WERI-Rb-1 (cell line): ENCODE measurements at regions not wholly inside any gene's neighbourhood (a gene's known extent, or its start where the extent isn't known, plus 50 kb on each side); places are given as distances from the start of the nearest gene placed in this dataset.

ENCODE experiments used
- DNase-seq: peaks from one replicate; pipeline ENCODE4 v3.0.0-alpha.2; 2020
- H3K27ac ChIP-seq: fragments of 250-450 bp; sonication (Bioruptor Pico); 2 replicates; pipeline ENCODE4 v1.5.1; 2020; ENCODE audit warnings: mild to moderate bottlenecking, moderate library complexity
- H3K27me3 ChIP-seq: fragments of 250-450 bp; sonication (Bioruptor Pico); 2 replicates; pipeline ENCODE4 v1.5.1; 2021; ENCODE audit warnings: mild to moderate bottlenecking, low read depth, moderate library complexity; ENCODE audit not compliant: insufficient read depth, severe bottlenecking
- H3K36me3 ChIP-seq: fragments of 250-450 bp; sonication (Bioruptor Pico); 2 replicates; pipeline ENCODE4 v1.5.1; 2020; ENCODE audit warnings: mild to moderate bottlenecking, moderate library complexity
- H3K4me3 ChIP-seq: 2 replicates; pipeline ENCODE4 v1.5.1; 2011; ENCODE audit warnings: low read depth, mild to moderate bottlenecking, control low read depth, low read length
- H3K9me3 ChIP-seq: fragments of 250-450 bp; sonication (Bioruptor Pico); 2 replicates; pipeline ENCODE4 v1.5.1; 2021; ENCODE audit warnings: mild to moderate bottlenecking, moderate library complexity; ENCODE audit not compliant: severe bottlenecking
- TF ChIP-seq, protein P1 (sequence below): IDR thresholded peaks from 2 replicates; pipeline ENCODE4 v1.5.1; 2011; ENCODE audit warnings: low read depth, mild to moderate bottlenecking, control low read depth, inconsistent platforms, low read length

- Histone ChIP-seq H3K27ac (no peak overlapping the region), H3K4me3 (no peak overlapping the region), H3K27me3 (no peaks in the 10 kb centered on the region), H3K36me3 (no peaks in the 10 kb centered on the region), H3K9me3 (no peaks in the 10 kb centered on the region)
- TF ChIP-seq, protein P1, sequence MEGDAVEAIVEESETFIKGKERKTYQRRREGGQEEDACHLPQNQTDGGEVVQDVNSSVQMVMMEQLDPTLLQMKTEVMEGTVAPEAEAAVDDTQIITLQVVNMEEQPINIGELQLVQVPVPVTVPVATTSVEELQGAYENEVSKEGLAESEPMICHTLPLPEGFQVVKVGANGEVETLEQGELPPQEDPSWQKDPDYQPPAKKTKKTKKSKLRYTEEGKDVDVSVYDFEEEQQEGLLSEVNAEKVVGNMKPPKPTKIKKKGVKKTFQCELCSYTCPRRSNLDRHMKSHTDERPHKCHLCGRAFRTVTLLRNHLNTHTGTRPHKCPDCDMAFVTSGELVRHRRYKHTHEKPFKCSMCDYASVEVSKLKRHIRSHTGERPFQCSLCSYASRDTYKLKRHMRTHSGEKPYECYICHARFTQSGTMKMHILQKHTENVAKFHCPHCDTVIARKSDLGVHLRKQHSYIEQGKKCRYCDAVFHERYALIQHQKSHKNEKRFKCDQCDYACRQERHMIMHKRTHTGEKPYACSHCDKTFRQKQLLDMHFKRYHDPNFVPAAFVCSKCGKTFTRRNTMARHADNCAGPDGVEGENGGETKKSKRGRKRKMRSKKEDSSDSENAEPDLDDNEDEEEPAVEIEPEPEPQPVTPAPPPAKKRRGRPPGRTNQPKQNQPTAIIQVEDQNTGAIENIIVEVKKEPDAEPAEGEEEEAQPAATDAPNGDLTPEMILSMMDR: no peak
- no peak for DNase-seq
Measured at GRCh38 chr3:21297304-21297703, 453.7 kb downstream of the ZNF385D start.

DNA sequence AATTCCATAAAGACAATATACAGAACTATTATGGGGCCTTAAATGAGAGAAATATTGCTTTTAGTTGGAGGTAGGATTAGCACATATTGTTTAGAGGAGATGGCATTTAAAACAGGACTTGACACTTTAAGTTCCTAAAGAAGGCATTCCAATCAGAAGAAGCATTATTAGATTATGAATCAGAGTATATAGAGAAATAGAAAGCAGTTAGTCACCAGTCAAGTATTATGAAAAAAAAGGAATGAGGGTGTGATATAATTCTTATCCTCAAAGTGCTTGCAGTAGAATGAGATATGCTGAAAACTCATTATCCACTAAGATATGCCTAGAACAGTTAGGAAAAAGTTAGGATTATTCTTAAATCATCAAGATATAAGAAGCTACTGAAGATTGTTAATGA lies 456.2 kb downstream of the ZNF385D start:
- Histone ChIP-seq H3K4me3 (no peak overlapping the region), H3K36me3 (no peaks in the 10 kb centered on the region), H3K27ac (no peak overlapping the region), H3K9me3 (no peaks in the 10 kb centered on the region), H3K27me3 (no peaks in the 10 kb centered on the region)
- DNase-seq: no peak
- TF ChIP-seq, protein P1: no peak

DNA sequence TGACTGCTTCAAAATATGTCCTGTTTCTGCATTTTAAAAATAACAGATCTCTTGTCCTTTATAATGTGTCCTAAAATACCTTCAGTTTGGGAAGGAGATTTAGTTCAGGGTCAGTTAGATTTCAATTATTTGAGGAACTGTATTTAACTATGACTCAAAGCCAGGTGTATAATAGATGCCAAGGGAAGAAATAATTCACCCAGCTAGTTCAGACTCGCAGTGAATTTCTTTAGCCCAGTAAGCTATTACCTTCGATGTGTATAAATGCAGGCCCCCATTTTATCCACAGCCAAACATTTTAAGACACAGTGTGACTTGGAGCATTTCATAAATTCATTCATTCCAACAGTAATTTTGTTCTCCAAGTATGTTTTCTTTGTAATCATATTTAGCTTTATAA lies 458.0 kb downstream of the ZNF385D start:
- no peaks in the 10 kb centered on the region for H3K27me3 ChIP-seq
- TF ChIP-seq, protein P1: no peak
- H3K4me3 ChIP-seq: no peak overlapping the region
- H3K36me3 ChIP-seq: no peaks in the 10 kb centered on the region
- DNase-seq: no peak
- H3K9me3 ChIP-seq: no peaks in the 10 kb centered on the region
- no peak overlapping the region for H3K27ac ChIP-seq

DNA sequence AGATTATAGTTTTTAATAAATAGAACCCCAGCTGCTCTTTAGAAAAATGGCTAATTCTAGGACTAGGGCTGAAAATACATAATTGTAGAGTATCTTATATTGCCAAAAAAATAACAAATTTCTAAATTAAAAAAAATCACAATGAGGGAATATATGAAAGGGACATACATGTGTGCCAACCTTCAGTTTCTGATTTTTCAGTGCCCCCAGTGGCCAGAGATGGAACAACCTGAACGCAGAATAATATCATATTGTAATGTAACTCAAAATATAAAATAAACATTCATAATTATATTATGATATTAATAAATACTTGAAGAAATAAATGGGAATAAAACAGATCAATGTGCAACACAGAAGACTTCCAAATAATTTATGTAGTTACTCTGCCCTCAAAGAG lies 460.5 kb downstream of the ZNF385D start:
- no peaks in the 10 kb centered on the region for H3K9me3 ChIP-seq
- no peak overlapping the region for H3K27ac ChIP-seq
- TF ChIP-seq, protein P1: no peak
- no peak for DNase-seq
- H3K36me3 ChIP-seq: no peaks in the 10 kb centered on the region
- no peak overlapping the region for H3K4me3 ChIP-seq
- H3K27me3 ChIP-seq: no peaks in the 10 kb centered on the region

DNA sequence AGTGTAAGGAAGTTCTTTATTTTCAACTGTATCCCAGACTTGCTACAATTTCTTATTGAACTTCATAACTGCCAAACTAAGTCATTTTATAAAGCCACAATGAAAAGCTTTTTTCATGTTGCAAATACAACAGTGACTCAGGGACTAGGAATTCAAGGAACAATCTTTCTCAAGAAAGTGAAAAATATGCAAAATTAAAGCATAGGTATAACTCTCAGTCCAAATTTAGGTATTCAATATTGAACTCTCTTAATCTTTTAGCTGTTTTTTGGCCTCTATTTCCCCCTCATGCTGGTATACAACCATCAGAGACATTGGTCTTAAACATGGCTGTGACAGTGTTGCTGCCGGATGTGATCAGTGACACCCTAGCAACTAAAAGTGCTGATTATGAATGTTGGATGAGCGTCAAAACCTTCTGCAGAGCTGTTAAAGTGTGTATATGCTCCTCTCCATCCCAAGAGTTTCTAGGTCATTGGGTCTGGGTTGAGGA lies 476.9 kb downstream of the ZNF385D start:
- H3K4me3 ChIP-seq: no peak overlapping the region
- TF ChIP-seq, protein P1: no peak
- H3K27me3 ChIP-seq: no peaks in the 10 kb centered on the region
- no peak for DNase-seq
- no peaks in the 10 kb centered on the region for H3K36me3 ChIP-seq
- peaks cover 3% of the 10 kb centered on the region for H3K9me3 ChIP-seq
- no peak overlapping the region for H3K27ac ChIP-seq

- TF ChIP-seq, protein P1: no peak
- Histone ChIP-seq H3K27me3 (no peaks in the 10 kb centered on the region), H3K4me3 (no peak overlapping the region), H3K27ac (no peak overlapping the region), H3K36me3 (no peaks in the 10 kb centered on the region), H3K9me3 (peaks cover 3% of the 10 kb centered on the region)
- no peak for DNase-seq
Measured at GRCh38 chr3:21273259-21274025, 477.6 kb downstream of the ZNF385D start.
